ENCODE measurements at regions not wholly inside any gene's neighbourhood (a gene's known extent, or its start where the extent isn't known, plus 50 kb on each side); places are given as distances from the start of the nearest gene placed in this dataset.

DNA sequence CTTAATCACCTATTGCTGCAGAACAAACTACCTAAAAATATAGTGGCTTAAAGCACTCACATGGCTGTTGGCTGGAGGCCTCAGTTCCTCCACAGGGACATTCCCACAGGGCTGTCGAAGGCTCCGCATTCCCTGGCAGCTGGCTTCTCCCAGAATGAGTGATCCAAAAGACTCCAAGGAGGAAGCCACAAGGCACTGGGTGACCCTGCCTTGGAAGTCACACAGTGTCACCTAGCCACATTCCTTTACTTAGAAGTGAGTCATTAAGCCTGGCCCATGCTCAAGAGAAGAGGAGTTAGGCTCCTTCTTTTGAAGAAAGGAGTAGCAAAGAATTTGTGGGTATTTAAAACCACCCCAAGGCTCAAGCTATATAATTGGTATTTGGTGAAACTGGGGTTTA, 63.9 kb upstream of the MAP1LC3B2 start:
- Mint-ChIP-seq H3K4me1 (ENCODE audit: low read depth) (no peaks in the 10 kb centered on the region), H3K4me3 (no peak overlapping the region), H3K36me3 (ENCODE audit: insufficient read depth) (no peaks in the 10 kb centered on the region), H3K27me3 (ENCODE audit: low read depth) (no peaks in the 10 kb centered on the region), H3K9me3 (no peaks in the 10 kb centered on the region)
- no peak for ATAC-seq
- DNase-seq: no peak

DNA sequence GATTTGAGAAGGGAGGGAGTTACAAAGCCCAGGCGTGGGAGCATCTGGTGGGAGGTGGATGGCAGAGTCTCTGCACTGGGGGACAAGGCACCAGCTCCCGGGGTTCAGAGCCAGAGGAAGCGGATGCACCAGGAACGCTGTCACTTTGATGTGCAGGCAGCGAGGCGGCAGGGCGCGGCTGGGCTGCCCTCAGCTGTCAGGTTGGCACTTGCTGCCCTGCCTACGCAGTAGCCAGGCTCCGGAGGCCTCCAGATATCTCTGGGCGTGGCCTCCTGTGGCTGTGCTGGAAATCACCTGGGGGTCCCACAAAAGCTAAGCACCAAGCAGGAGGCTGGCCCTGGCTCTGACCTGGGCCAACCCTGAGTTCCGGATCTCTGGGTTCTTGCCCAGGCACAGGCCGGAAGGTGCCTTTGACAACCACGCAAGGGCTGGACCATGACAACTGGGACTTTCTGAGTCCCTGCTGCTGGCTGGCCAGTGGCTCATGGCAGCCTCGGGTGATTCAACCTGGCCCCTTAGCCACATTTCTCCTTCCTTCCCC, 62.1 kb upstream of the MAP1LC3B2 start:
- no peaks in the 10 kb centered on the region for H3K27me3 Mint-ChIP-seq (ENCODE audit: low read depth)
- H3K9me3 Mint-ChIP-seq: no peaks in the 10 kb centered on the region
- no peak overlapping the region for H3K4me3 Mint-ChIP-seq
- ATAC-seq (no peak), DNase-seq (no peak)
- H3K4me1 Mint-ChIP-seq (ENCODE audit: low read depth): no peaks in the 10 kb centered on the region
- no peaks in the 10 kb centered on the region for H3K36me3 Mint-ChIP-seq (ENCODE audit: insufficient read depth)

DNA sequence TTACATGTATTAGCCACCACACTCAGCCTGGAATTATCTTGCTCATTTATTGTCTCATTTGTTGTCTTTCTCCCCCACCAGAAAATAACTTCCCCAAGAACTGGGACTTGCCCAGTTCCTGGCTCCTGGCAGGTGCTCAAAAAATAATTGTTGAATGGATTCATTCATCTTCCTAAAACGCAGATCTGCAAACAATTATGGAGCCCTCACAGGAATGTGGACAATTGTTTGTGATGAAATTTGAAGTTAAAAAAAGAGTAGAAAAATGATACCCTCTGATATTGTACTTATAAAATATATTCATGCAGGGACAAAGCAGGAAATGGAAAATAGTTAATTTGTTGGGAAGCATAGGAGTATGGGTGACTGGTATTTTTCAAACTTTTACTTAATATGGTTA, 60.7 kb upstream of the MAP1LC3B2 start:
- H3K9me3 Mint-ChIP-seq: no peaks in the 10 kb centered on the region

DNA sequence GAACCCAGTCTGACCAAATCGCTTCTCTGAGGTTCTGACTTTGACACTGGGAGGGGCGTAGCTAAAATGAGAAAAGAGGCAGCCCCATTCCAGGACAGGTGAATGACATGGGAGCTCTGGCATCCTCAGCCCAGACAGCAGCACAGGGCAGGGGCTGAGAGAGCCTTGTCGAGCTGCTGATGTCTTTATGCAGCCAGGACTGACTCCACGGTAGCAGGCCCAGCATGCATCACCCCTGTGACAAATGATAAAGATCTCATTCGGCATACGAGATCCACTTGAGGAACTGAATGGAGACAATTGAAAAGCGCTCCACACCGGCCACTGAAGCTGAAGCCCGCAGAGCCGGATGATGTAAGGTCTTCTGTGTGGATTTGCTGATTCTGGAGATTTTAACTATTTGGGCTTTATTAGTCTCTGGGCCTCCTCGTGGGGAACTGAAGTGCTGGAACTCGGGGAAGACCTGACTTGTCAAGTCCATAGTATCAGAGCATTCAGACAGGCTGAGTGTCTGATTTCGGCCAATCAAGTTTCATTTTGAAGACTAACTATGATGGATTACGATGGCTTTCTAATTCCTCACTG, 56.9 kb upstream of the MAP1LC3B2 start:
- H3K27me3 Mint-ChIP-seq (ENCODE audit: low read depth): peaks cover 4% of the 10 kb centered on the region
- no peaks in the 10 kb centered on the region for H3K9me3 Mint-ChIP-seq
- H3K4me1 Mint-ChIP-seq (ENCODE audit: low read depth): no peaks in the 10 kb centered on the region
- no peaks in the 10 kb centered on the region for H3K36me3 Mint-ChIP-seq (ENCODE audit: insufficient read depth)
- DNase-seq (no peak), ATAC-seq (no peak)
- no peak overlapping the region for H3K4me3 Mint-ChIP-seq

More for the DNA sequence above, 60.7 kb upstream of the MAP1LC3B2 start:
- H3K4me1 Mint-ChIP-seq (ENCODE audit: low read depth): no peaks in the 10 kb centered on the region
- DNase-seq: no peak
- no peaks in the 10 kb centered on the region for H3K27me3 Mint-ChIP-seq (ENCODE audit: low read depth)
- no peaks in the 10 kb centered on the region for H3K36me3 Mint-ChIP-seq (ENCODE audit: insufficient read depth)
- no peak for ATAC-seq
- no peak overlapping the region for H3K4me3 Mint-ChIP-seq

DNA sequence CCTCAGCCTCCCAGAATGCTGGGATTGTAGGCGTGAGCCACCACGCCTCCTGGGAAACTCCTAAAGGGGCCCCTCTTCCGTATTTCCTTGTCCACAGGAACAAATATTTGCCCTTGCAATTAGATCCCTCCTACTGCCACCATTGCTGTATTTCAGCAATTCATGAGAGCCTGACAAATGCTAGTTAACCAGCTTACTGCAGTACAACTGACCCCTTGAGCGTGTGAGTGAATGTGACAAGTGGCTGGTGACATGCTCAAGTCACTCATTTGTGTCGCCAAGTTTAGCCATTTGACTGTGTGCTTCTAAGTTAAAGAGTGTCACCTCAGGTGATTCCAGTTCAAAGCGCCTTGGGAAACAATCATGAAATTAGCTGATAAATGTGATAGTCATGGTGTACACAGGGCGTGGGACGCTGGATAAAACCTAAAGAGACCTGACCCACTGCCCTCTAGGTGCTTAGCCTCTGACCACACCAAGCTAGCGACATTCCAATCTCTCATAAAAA, 56.1 kb upstream of the MAP1LC3B2 start:
- H3K27me3 Mint-ChIP-seq (ENCODE audit: low read depth): peaks cover 8% of the 10 kb centered on the region
- ATAC-seq: no peak
- no peak overlapping the region for H3K4me3 Mint-ChIP-seq
- H3K4me1 Mint-ChIP-seq (ENCODE audit: low read depth): peaks cover 4% of the 10 kb centered on the region
- no peaks in the 10 kb centered on the region for H3K36me3 Mint-ChIP-seq (ENCODE audit: insufficient read depth)
- no peaks in the 10 kb centered on the region for H3K9me3 Mint-ChIP-seq
- DNase-seq: no peak

DNA sequence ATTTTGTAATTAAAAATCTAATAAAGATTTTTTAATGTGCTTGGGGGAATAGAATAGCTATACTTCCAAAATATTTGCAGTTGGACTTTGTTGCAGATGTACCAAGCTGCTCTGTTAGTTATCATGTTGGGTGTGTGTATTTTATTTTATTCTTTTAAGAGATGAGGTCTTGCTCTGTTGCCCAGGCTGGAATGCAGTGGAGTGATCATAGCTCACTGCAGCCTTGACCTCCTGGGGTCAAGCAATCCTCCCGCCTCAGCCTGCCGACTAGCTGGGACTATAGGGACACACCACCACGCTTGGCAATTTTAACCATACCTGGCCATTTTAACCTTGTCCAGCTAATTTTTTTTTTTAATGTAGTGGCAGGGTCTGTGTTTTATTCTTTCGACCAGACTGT, 54.7 kb upstream of the MAP1LC3B2 start:
- DNase-seq (no peak), ATAC-seq (no peak)
- no peak overlapping the region for H3K4me3 Mint-ChIP-seq
- H3K27me3 Mint-ChIP-seq (ENCODE audit: low read depth): peaks cover 13% of the 10 kb centered on the region
- H3K36me3 Mint-ChIP-seq (ENCODE audit: insufficient read depth): no peaks in the 10 kb centered on the region
- peaks cover 7% of the 10 kb centered on the region for H3K4me1 Mint-ChIP-seq (ENCODE audit: low read depth)
- no peaks in the 10 kb centered on the region for H3K9me3 Mint-ChIP-seq

DNA sequence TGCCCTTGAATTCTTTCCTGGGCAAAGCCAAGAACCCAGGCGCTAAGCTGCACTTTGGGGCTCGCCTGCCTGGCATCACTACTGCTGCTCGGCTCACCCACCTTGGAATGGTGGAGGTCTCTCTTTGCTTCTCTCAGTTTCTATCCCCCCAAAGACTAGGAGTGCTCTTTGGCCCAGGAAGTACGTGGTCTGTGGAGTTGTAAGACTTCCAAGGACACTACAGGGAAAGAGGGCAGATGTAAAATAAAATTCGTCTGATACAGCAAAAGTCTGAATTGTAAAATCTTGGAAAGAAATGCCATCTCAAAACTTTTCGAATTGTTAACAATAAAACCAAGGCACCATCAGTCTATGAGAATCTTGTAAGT, 52.5 kb upstream of the MAP1LC3B2 start:
- Mint-ChIP-seq H3K4me3 (no peak overlapping the region), H3K27me3 (ENCODE audit: low read depth) (peaks cover 14% of the 10 kb centered on the region), H3K9me3 (no peaks in the 10 kb centered on the region), H3K36me3 (ENCODE audit: insufficient read depth) (no peaks in the 10 kb centered on the region), H3K4me1 (ENCODE audit: low read depth) (peaks cover 7% of the 10 kb centered on the region)
- ATAC-seq (no peak), DNase-seq (no peak)

DNA sequence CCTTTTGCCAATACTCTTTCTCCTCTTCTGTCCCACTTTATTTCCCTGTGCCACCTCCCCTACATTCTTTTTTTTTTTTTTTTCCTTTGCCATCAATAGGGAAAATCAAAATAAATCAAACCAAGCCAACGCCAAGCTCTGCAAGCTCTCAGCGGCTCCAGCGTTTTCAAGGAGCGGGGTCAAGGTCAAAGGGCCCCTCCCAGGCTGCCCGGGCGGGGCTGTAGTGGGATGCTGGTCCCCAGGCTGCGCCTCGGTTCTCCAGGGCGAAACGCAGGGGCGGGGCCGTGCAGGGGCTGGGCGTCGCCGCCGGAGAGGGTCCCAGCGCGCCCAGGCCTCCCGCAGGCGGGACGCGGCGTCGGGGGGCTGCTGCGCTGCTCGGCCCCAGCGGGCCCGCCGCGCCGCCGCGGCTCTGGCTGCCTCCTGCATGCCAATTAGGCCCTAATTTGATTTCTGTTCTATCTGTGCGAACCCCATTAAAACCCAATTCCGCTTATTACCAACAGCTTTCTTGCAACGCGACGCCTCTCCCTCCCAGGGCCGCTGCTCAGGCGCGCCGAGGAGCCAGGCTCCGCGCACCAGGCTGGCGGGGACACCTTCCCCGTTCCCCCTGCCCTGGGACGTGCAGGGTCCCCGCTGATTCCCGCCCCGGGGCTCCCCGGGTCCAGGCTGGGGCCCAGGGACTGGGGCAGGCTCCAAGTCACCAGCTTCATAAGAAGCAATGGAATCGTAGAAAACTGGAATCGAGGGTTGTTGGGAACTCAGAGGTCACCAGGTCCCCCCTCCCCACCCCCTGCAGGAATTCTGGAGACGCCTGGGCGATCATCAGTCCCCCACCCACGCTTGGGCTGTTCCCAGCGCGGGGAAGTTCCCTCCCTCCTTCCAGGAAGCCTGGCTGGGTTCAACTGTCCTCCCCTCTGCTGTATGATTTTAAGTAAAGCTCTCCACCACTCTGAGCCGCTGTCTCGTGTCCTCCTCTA, 50.7 kb upstream of the MAP1LC3B2 start:
- H3K4me3 Mint-ChIP-seq: peak overlapping the region; percentile 59
- H3K9me3 Mint-ChIP-seq: no peaks in the 10 kb centered on the region
- ATAC-seq (peak; percentile 48 to 92), DNase-seq (no peak)
- peaks cover 7% of the 10 kb centered on the region for H3K4me1 Mint-ChIP-seq (ENCODE audit: low read depth)
- H3K36me3 Mint-ChIP-seq (ENCODE audit: insufficient read depth): no peaks in the 10 kb centered on the region
- peaks cover 14% of the 10 kb centered on the region for H3K27me3 Mint-ChIP-seq (ENCODE audit: low read depth)

All from activated T-cell treated with anti-CD3 and anti-CD28 coated beads, Interleukin-2, amount 50 U/mL, for 4 hours (primary cell).